ENCODE measurements at regions not wholly inside any gene's neighbourhood (a gene's known extent, or its start where the extent isn't known, plus 50 kb on each side); places are given as distances from the start of the nearest gene placed in this dataset.

- no peak for TF ChIP-seq CTCF (IDR thresholded peaks at IDR 0.05)
- FAIRE-seq = no peak
- no peaks in the 10 kb centered on the region for H3K9me3 ChIP-seq
Measured at GRCh38 chr13:61477619-61478018, 62.0 kb upstream of the PCDH20 start.

DNA sequence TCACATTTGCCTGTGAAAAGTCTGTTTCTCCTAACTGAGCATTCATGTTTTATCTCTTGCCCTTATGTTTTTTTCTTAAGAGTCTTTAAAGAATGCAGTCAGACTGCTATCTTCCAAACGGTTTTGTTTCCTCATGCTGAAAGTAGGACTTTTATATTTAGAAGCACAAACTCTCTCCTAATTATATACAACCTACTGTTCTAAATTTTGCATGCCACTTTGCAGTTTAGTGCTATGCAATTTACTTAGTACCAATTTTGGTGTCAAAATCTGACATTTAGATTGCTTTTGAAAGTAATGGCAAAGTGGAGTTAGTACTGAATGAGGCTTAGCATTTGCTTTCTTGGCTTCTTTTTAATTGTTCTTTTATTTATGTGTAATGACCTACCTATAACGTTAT lies 55.1 kb upstream of the PCDH20 start:
- ATAC-seq (no peak), DNase-seq (no peak), FAIRE-seq (no peak)
- Histone ChIP-seq H3K27me3 (no peaks in the 10 kb centered on the region), H3K4me3 (no peak overlapping the region), H3K4me1 (no peaks in the 10 kb centered on the region), H3K36me3 (no peaks in the 10 kb centered on the region), H3K9me3 (no peaks in the 10 kb centered on the region), H3K27ac (no peak overlapping the region)
- intact Hi-C loops (cut with DNase I) = no loop called here
- WGBS, 2 donors = 9 to 10% methylated on average over 2 of the region's 2 CpGs
- no peak for TF ChIP-seq CTCF (IDR thresholded peaks at IDR 0.05)

More at GRCh38 chr13:61477619-61478018, 62.0 kb upstream of the PCDH20 start:
- no peak overlapping the region for H3K27ac ChIP-seq
- 67 to 80% methylated on average over 5 of the region's 5 CpGs for WGBS, 2 donors
- DNase-seq = no peak
- ATAC-seq = no peak
- intact Hi-C loops (cut with DNase I) = no loop called here
- H3K4me1 ChIP-seq = no peaks in the 10 kb centered on the region
- no peak overlapping the region for H3K4me3 ChIP-seq
- no peaks in the 10 kb centered on the region for H3K27me3 ChIP-seq
- no peaks in the 10 kb centered on the region for H3K36me3 ChIP-seq

- TF ChIP-seq CTCF (IDR thresholded peaks at IDR 0.05) = no peak
- 54 to 61% methylated on average over 3 of the region's 3 CpGs for WGBS, 2 donors
- no peaks in the 10 kb centered on the region for H3K9me3 ChIP-seq
- H3K27ac ChIP-seq = no peak overlapping the region
- H3K4me1 ChIP-seq = no peaks in the 10 kb centered on the region
- no peak for DNase-seq
- FAIRE-seq = no peak
- H3K27me3 ChIP-seq = no peaks in the 10 kb centered on the region
- no peak for ATAC-seq
- no peak overlapping the region for H3K4me3 ChIP-seq
- H3K36me3 ChIP-seq = no peaks in the 10 kb centered on the region
- intact Hi-C loops (cut with DNase I) = no loop called here
Measured at GRCh38 chr13:61466280-61466679, 50.6 kb upstream of the PCDH20 start.

Small RNA genes in the stretch of these regions (microRNA-seq; reads per million reads assigned to microRNA genes)
- 0 reads per million in 2 donors for gene MIR4704
- 0 reads per million in 2 donors for gene MIR548X2

Measured in pancreas (tissue), 10 donors.